ENCODE measurements at regions not wholly inside any gene's neighbourhood (a gene's known extent, or its start where the extent isn't known, plus 50 kb on each side); places are given as distances from the start of the nearest gene placed in this dataset.

GRCh38 chr5:68862560-68862959, 231.3 kb upstream of the SLC30A5 start:
- TF ChIP-seq EP300 (IDR thresholded peaks at IDR 0.05) (no peak), CTCF (IDR thresholded peaks at IDR 0.05) (no peak), POLR2AphosphoS5 (IDR thresholded peaks at IDR 0.05) (no peak)
